ENCODE measurements at regions not wholly inside any gene's neighbourhood (a gene's known extent, or its start where the extent isn't known, plus 50 kb on each side); places are given as distances from the start of the nearest gene placed in this dataset.

DNA sequence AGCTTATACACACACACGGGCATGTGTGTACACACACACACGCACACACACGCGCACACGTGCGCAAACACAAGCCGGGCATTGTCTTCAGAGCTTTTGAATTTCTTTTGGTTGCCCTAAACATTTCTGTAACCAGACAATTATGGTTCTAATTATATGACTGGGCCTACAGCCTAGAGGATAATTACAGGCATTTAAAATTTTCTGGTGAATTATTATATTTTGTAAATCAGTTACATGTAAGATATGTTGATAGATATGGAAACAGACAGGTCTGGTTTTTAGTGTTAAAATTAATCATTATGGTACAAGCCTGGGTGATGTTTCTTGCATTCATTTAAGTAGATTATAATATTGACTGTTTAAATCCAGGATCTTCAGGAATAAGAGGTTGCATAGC, 1120.5 kb downstream of the ADGRL3 start:
- no peaks in the 10 kb centered on the region for H3K27me3 ChIP-seq
- WGBS, 2 donors = 81 to 82% methylated on average over 7 of the region's 7 CpGs
- H3K4me3 ChIP-seq = no peak overlapping the region
- peaks cover 0 to 19% (median 0%) of the 10 kb centered on the region in 4 donors for H3K9me3 ChIP-seq
- no peak for DNase-seq (ENCODE audit: low spot score in 2 of 2)
- H3K36me3 ChIP-seq = no peaks in the 10 kb centered on the region
- H3K27ac ChIP-seq = no peak overlapping the region
- H3K4me1 ChIP-seq = no peaks in the 10 kb centered on the region
- TF ChIP-seq, protein P1, sequence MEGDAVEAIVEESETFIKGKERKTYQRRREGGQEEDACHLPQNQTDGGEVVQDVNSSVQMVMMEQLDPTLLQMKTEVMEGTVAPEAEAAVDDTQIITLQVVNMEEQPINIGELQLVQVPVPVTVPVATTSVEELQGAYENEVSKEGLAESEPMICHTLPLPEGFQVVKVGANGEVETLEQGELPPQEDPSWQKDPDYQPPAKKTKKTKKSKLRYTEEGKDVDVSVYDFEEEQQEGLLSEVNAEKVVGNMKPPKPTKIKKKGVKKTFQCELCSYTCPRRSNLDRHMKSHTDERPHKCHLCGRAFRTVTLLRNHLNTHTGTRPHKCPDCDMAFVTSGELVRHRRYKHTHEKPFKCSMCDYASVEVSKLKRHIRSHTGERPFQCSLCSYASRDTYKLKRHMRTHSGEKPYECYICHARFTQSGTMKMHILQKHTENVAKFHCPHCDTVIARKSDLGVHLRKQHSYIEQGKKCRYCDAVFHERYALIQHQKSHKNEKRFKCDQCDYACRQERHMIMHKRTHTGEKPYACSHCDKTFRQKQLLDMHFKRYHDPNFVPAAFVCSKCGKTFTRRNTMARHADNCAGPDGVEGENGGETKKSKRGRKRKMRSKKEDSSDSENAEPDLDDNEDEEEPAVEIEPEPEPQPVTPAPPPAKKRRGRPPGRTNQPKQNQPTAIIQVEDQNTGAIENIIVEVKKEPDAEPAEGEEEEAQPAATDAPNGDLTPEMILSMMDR (IDR thresholded peaks at IDR 0.05) = no peak
- no peak for TF ChIP-seq EP300 (IDR thresholded peaks at IDR 0.05)
- TF ChIP-seq POLR2A (IDR thresholded peaks at IDR 0.05) = no peak

DNA sequence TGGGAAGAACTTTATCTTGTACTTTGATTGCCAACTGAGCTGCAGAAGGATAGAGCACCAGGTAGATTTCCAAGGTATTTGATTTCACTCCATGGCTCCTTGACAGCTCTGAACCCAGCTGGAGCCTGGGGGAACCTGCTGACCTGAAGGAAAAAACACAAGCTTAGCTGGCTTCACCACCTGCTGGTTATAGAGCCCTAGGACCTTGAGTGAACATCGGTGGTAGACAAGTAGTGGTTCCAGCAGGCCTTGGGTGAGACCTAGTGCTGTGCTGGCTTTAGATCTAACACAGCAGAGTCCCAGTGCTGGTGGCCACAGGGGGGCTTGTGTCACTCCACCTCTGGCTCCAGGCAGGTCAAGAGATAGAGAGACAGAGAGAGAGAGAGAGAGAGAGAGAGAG, 1102.6 kb downstream of the ADGRL3 start:
- no peaks in the 10 kb centered on the region for H3K27me3 ChIP-seq
- TF ChIP-seq, protein P1 (IDR thresholded peaks at IDR 0.05) = no peak
- no peak for TF ChIP-seq POLR2A (IDR thresholded peaks at IDR 0.05)
- no peak for TF ChIP-seq EP300 (IDR thresholded peaks at IDR 0.05)
- H3K4me3 ChIP-seq = no peak overlapping the region
- H3K36me3 ChIP-seq = no peaks in the 10 kb centered on the region
- H3K9me3 ChIP-seq = peaks cover 0 to 18% (median 8%) of the 10 kb centered on the region in 4 donors
- H3K27ac ChIP-seq = no peak overlapping the region
- WGBS, 2 donors = 93 to 100% methylated on average over 1 of the region's 1 CpG
- H3K4me1 ChIP-seq = no peaks in the 10 kb centered on the region
- DNase-seq (ENCODE audit: low spot score in 2 of 2) = no peak

DNA sequence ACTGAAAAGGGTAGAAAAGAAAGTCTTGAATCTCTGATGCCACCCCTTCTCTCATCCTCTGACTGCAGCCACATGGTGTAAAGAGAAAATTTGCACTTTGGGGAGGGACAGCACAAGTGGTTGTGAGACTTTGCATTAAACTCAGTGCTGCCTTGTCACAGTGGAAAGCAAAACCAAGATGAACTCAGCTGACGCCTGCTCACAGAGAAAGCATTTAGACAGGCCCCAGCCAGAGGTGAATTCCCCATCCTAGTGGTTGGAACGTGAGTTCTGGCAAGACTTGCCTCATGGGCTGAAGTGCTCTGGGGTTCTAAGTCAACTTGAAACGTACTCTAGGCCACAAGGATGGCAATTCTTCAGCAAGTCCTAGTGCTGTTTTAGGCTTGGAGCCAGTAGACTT, 1101.4 kb downstream of the ADGRL3 start:
- no peak overlapping the region for H3K4me3 ChIP-seq
- no peak overlapping the region for H3K27ac ChIP-seq
- TF ChIP-seq, protein P1 (IDR thresholded peaks at IDR 0.05) = no peak
- no peak for TF ChIP-seq EP300 (IDR thresholded peaks at IDR 0.05)
- H3K36me3 ChIP-seq = no peaks in the 10 kb centered on the region
- WGBS, 2 donors = 35 to 43% methylated on average over 3 of the region's 3 CpGs
- no peaks in the 10 kb centered on the region for H3K27me3 ChIP-seq
- no peak for DNase-seq (ENCODE audit: low spot score in 2 of 2)
- peaks cover 0 to 9% (median 4%) of the 10 kb centered on the region in 4 donors for H3K9me3 ChIP-seq
- no peaks in the 10 kb centered on the region for H3K4me1 ChIP-seq

DNA sequence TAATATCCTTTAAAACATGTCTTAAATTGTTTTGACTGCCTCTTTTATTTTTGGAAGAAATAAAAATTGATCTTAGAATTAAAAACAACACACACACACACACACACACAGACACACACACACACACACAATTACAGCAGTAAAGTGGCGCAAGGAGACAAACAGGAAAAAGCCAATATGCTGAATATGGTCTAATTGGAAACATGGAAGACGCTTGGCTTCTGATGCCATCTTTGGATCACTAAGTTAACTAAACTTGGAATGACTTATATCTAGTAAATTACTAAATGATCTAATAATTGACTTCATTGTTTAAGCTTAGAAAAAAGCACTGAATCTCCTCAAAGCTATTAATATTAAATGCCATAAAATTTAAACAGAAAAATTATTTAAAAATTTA, 1093.4 kb downstream of the ADGRL3 start:
- Histone ChIP-seq H3K4me1 (no peaks in the 10 kb centered on the region), H3K36me3 (no peaks in the 10 kb centered on the region), H3K27ac (no peak overlapping the region), H3K4me3 (no peak overlapping the region), H3K9me3 (peaks cover 0 to 4% (median 0%) of the 10 kb centered on the region in 4 donors), H3K27me3 (no peaks in the 10 kb centered on the region)
- no peak for DNase-seq (ENCODE audit: low spot score in 2 of 2)
- no peak for TF ChIP-seq POLR2A (IDR thresholded peaks at IDR 0.05)
- no peak for TF ChIP-seq EP300 (IDR thresholded peaks at IDR 0.05)
- TF ChIP-seq, protein P1 (IDR thresholded peaks at IDR 0.05) = no peak
- WGBS, 2 donors = 93 to 94% methylated on average over 2 of the region's 2 CpGs

DNA sequence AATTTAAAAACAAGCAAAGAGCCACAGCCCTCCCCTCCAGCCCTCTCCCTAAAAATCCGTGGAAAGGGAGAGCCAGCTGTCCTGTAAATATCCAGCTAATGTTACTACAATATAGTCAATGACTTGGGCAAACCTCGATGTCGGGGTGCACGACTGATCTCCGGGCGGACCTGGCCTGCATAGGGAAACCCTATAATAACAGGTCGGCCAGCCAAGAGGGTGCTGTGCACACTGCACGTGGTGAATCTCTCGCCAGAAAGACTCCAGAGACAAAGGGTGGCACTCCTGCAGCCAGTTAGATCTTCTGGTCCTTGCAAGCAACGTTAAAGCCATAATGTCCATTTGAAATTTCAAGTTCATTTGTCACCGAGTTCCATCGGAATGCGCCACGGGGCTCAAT, 1092.8 kb downstream of the ADGRL3 start:
- Histone ChIP-seq H3K27me3 (no peaks in the 10 kb centered on the region), H3K4me1 (no peaks in the 10 kb centered on the region), H3K4me3 (no peak overlapping the region), H3K36me3 (no peaks in the 10 kb centered on the region), H3K27ac (no peak overlapping the region), H3K9me3 (peaks cover 0 to 4% (median 0%) of the 10 kb centered on the region in 4 donors)
- no peak for DNase-seq (ENCODE audit: low spot score in 2 of 2)
- WGBS, 2 donors = 92 to 94% methylated on average over 14 of the region's 14 CpGs
- no peak for TF ChIP-seq EP300 (IDR thresholded peaks at IDR 0.05)
- TF ChIP-seq, protein P1 (IDR thresholded peaks at IDR 0.05) = no peak
- no peak for TF ChIP-seq POLR2A (IDR thresholded peaks at IDR 0.05)
